Fibroblast of skin of scalp (primary cell): ENCODE measurements at regions not wholly inside any gene's neighbourhood (a gene's known extent, or its start where the extent isn't known, plus 50 kb on each side); places are given as distances from the start of the nearest gene placed in this dataset.

Experiments
- DNase-seq: peaks from one replicate; pipeline ENCODE4 v3.0.0-alpha.2; 2013

GRCh38 chr5:74009502-74009901 is 383.5 kb downstream of the ARHGEF28 start:
- no peak for DNase-seq

DNA sequence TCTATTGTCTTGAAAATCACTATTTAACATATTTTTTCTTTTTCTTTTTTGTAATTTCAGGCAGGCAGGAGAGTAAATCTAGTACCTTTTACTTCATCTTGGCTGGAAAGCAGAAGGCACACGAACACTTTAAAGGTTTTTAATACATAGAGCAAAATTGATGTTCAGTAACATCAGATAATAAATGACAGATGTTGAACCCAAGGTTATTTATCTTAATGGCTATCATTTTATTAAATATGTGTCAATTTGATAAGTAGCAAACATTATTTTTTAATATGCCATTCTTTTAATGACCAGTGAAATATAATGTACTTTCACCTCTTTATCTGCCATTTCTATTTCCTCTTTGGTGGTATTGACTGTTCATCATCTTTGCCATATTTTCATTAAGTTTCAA is 381.2 kb downstream of the ARHGEF28 start:
- no peak for DNase-seq

GRCh38 chr5:73999297-73999696 is 373.3 kb downstream of the ARHGEF28 start:
- DNase-seq, result no peak

DNA sequence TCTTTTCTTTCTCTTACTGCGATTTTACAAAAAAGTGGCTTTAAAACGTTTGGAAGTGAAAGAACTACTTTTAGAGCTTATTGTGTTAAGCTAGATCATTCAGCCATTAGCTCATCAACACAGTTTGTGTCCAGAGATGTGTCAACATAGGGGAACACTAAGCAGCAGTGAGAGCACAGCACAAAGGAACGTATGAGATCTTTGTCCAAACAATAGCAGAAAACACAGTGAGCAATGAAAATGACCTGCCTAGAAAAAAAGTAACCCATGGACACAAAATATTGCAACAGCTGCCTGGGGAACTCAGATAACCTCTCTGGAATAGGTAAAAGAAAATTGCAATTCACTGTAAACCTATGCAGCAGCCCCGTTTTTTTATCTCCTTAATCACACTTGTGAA is 372.5 kb downstream of the ARHGEF28 start:
- DNase-seq, result no peak

DNA sequence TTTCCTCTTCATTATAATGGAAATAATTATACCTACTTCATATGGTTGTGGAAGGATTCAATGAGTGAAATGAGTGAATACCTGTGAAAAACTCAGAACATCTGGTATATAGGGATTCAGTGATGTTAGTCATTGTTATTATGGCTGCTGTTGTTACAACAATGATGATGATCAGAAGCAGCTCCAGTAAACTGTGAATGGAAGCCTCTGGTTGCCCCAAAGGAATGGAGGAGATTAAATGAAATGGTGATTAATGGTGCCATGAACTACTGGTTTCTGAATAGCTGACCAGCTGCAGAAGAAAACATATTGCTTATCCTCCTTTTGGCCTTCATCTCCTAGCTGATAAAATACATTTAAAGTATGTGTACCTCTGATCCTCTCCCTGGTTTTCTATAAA is 372.0 kb downstream of the ARHGEF28 start:
- DNase-seq, result no peak

GRCh38 chr5:73996151-73996755 is 370.3 kb downstream of the ARHGEF28 start:
- DNase-seq, result no peak

DNA sequence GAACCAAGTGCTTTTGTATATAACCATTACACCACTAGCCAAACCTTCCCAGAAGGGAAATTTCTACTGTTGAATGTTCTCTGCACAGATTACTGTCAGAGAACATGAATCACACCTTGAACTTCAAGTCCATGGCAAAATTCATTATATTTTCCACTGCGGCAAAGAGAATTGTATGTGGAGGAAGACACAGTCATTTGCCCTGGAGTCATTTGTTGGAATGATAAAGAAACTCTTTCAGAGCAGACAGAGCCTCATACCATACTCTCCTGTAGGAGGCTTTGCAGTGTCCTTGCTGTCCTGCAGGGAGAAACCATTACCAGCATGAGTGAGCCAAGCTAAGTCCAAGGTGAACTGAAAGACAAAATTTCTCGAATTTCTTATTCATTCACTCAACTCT is 369.0 kb downstream of the ARHGEF28 start:
- DNase-seq, result no peak
